GM21723 (cell line): ENCODE measurements at regions not wholly inside any gene's neighbourhood (a gene's known extent, or its start where the extent isn't known, plus 50 kb on each side); places are given as distances from the start of the nearest gene placed in this dataset.
"Not testable (repeated sequence)": the region's sequence is repeated elsewhere in the genome, so short reads cannot be mapped to it uniquely, and the experiment has no call there.

Experiments used
- ATAC-seq: cut with Tn5 transposase; IDR thresholded peaks from one replicate; pipeline ENCODE4 v1.9.1; 2021; ENCODE audit warnings: mild to moderate bottlenecking, moderate library complexity; ENCODE audit not compliant: unreplicated experiment

- no peak for ATAC-seq
Measured at GRCh38 chr15:95757171-95757570, 573.3 kb upstream of the NR2F2 start.

- ATAC-seq, result no peak
Measured at GRCh38 chr15:95758451-95758850, 572.0 kb upstream of the NR2F2 start.

- ATAC-seq, result no peak
Measured at GRCh38 chr15:95758851-95759250, 571.6 kb upstream of the NR2F2 start.

- no peak for ATAC-seq
Measured at GRCh38 chr15:95760508-95760907, 570.0 kb upstream of the NR2F2 start.

- ATAC-seq, result no peak
Measured at GRCh38 chr15:95761501-95762165, 568.9 kb upstream of the NR2F2 start.

- no peak for ATAC-seq
Measured at GRCh38 chr15:95763426-95763825, 567.1 kb upstream of the NR2F2 start.

GRCh38 chr15:95765161-95765560 is 565.3 kb upstream of the NR2F2 start:
- no peak for ATAC-seq

GRCh38 chr15:95770196-95770595 is 560.3 kb upstream of the NR2F2 start:
- no peak for ATAC-seq

GRCh38 chr15:95772982-95773381 is 557.5 kb upstream of the NR2F2 start:
- ATAC-seq, result no peak

GRCh38 chr15:95784508-95784907 is 546.0 kb upstream of the NR2F2 start:
- ATAC-seq, result no peak

GRCh38 chr15:95785276-95785675 is 545.2 kb upstream of the NR2F2 start:
- ATAC-seq, result not testable (repeated sequence)

GRCh38 chr15:95793231-95793630 is 537.3 kb upstream of the NR2F2 start:
- no peak for ATAC-seq

GRCh38 chr15:95795386-95795785 is 535.1 kb upstream of the NR2F2 start:
- no peak for ATAC-seq

GRCh38 chr15:95799286-95800200 is 531.0 kb upstream of the NR2F2 start:
- ATAC-seq, result no peak

GRCh38 chr15:95804484-95804883 is 526.0 kb upstream of the NR2F2 start:
- no peak for ATAC-seq

GRCh38 chr15:95812491-95812890 is 518.0 kb upstream of the NR2F2 start:
- ATAC-seq, result no peak

GRCh38 chr15:95814908-95815307 is 515.6 kb upstream of the NR2F2 start:
- ATAC-seq, result no peak

GRCh38 chr15:95816591-95816990 is 513.9 kb upstream of the NR2F2 start:
- ATAC-seq, result no peak

- ATAC-seq, result no peak
Measured at GRCh38 chr15:95822961-95823360, 507.5 kb upstream of the NR2F2 start.

- no peak for ATAC-seq
Measured at GRCh38 chr15:95825208-95825607, 505.3 kb upstream of the NR2F2 start.

- no peak for ATAC-seq
Measured at GRCh38 chr15:95825671-95826411, 504.7 kb upstream of the NR2F2 start.
